ENCODE measurements at regions not wholly inside any gene's neighbourhood (a gene's known extent, or its start where the extent isn't known, plus 50 kb on each side); places are given as distances from the start of the nearest gene placed in this dataset.

DNA sequence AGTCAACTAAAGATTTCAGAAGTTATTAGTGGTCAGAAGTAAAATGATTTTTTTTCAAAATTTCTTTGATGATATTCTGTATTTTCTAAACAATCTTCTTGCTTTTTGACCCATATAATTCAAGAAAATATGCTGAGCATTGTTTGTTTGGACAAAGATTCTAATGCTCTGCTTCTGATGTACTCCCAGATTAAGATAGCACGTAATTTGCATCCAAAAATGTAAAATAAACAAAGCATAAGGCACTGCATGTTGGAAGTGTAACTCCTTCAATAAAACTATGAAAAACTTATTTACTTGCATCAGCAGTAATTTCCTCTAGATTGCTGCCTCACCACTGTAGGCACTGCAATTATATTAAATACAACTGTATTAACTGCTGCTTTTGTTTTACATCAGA lies 1054.1 kb downstream of the TTLL7 start:
- Histone ChIP-seq H3K4me1 (ENCODE audit: insufficient read depth, poor library complexity, severe bottlenecking) (no peaks in the 10 kb centered on the region), H3K36me3 (ENCODE audit: low read depth) (no peaks in the 10 kb centered on the region), H3K9me3 (ENCODE audit: severe bottlenecking) (no peaks in the 10 kb centered on the region), H3K27ac (ENCODE audit: poor library complexity, severe bottlenecking) (no peak overlapping the region), H3K4me3 (ENCODE audit: severe bottlenecking) (no peak overlapping the region), H3K27me3 (ENCODE audit: insufficient read depth, poor library complexity, severe bottlenecking) (no peaks in the 10 kb centered on the region)
- DNase-seq (ENCODE audit: low spot score), result no peak
- ATAC-seq (ENCODE audit: low read depth), result no peak
- TF ChIP-seq CTCF (IDR thresholded peaks at IDR 0.05; ENCODE audit: poor library complexity, severe bottlenecking), result no peak

DNA sequence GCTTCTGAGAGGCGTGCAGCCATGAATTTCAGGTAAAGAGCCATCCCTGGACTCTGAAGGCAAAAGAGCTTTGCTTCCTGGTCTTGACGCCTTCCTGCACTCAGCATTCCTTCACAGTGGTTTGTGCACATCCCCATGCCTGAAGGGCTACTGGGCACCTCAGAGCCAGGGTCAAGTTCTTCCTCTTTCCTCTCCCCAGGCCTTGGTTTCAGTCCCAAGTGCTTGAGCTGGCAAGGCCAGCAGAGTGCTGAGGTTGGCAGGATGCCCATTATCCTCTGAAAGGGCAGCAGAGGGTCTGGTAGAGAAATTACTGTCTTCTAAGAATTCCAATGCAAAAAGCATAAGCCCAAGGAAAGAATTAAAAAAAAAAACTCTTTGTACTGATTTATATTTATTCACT lies 1064.9 kb downstream of the TTLL7 start:
- DNase-seq (ENCODE audit: low spot score) (no peak), ATAC-seq (ENCODE audit: low read depth) (no peak)
- TF ChIP-seq CTCF (IDR thresholded peaks at IDR 0.05; ENCODE audit: poor library complexity, severe bottlenecking), result no peak
- Histone ChIP-seq H3K4me1 (ENCODE audit: insufficient read depth, poor library complexity, severe bottlenecking) (no peaks in the 10 kb centered on the region), H3K27ac (ENCODE audit: poor library complexity, severe bottlenecking) (no peak overlapping the region), H3K27me3 (ENCODE audit: insufficient read depth, poor library complexity, severe bottlenecking) (no peaks in the 10 kb centered on the region), H3K4me3 (ENCODE audit: severe bottlenecking) (no peak overlapping the region), H3K9me3 (ENCODE audit: severe bottlenecking) (no peaks in the 10 kb centered on the region), H3K36me3 (ENCODE audit: low read depth) (no peaks in the 10 kb centered on the region)

- H3K4me3 ChIP-seq (ENCODE audit: severe bottlenecking), result no peak overlapping the region
- H3K27ac ChIP-seq (ENCODE audit: poor library complexity, severe bottlenecking), result no peak overlapping the region
- H3K9me3 ChIP-seq (ENCODE audit: severe bottlenecking), result no peaks in the 10 kb centered on the region
- no peaks in the 10 kb centered on the region for H3K4me1 ChIP-seq (ENCODE audit: insufficient read depth, poor library complexity, severe bottlenecking)
- no peaks in the 10 kb centered on the region for H3K36me3 ChIP-seq (ENCODE audit: low read depth)
- ATAC-seq (ENCODE audit: low read depth) (no peak), DNase-seq (ENCODE audit: low spot score) (no peak)
- no peaks in the 10 kb centered on the region for H3K27me3 ChIP-seq (ENCODE audit: insufficient read depth, poor library complexity, severe bottlenecking)
- no peak for TF ChIP-seq CTCF (IDR thresholded peaks at IDR 0.05; ENCODE audit: poor library complexity, severe bottlenecking)
Observed at GRCh38 chr1:82932727-82933126, 1066.2 kb downstream of the TTLL7 start.

DNA sequence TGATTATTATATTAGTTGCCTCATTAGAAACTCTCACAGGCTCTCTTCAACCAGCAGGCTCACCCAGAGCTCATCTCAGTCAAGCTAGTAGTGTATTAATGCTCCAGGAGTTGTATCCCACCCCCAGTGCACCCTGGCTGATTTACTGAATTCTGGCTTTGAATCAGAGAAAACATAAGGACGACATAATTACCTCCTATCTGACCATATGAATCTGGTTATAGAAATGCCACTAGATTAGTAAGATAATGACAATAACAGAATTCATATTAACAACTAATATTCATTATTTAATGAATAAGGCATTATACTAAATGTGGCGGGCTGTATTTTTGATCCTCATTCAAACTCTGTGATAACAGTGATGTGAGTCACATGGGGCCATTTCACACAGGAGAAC lies 1066.7 kb downstream of the TTLL7 start:
- no peaks in the 10 kb centered on the region for H3K36me3 ChIP-seq (ENCODE audit: low read depth)
- DNase-seq (ENCODE audit: low spot score), result no peak
- no peaks in the 10 kb centered on the region for H3K4me1 ChIP-seq (ENCODE audit: insufficient read depth, poor library complexity, severe bottlenecking)
- H3K9me3 ChIP-seq (ENCODE audit: severe bottlenecking), result no peaks in the 10 kb centered on the region
- no peak for TF ChIP-seq CTCF (IDR thresholded peaks at IDR 0.05; ENCODE audit: poor library complexity, severe bottlenecking)
- no peaks in the 10 kb centered on the region for H3K27me3 ChIP-seq (ENCODE audit: insufficient read depth, poor library complexity, severe bottlenecking)
- H3K4me3 ChIP-seq (ENCODE audit: severe bottlenecking), result no peak overlapping the region
- no peak for ATAC-seq (ENCODE audit: low read depth)
- no peak overlapping the region for H3K27ac ChIP-seq (ENCODE audit: poor library complexity, severe bottlenecking)

DNA sequence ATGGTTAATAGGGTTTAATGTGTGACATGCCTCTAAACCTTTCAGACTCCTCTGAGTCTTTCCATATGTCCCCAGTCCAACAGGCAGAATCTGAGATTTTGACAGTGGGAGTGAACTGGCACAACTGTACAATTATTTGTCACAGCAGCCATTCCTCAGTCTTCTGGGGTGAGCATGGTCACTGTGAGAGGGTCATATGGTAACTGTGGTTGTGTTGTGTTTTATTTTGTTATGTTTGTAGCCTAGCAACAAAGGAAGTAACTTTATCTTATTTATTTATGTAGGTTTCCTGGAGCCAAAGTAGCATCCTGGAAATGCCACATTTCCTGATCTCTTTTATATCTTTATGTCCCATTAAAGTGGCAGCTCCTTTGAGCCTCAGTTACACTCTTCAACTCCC lies 1067.9 kb downstream of the TTLL7 start:
- no peak for ATAC-seq (ENCODE audit: low read depth)
- no peak for DNase-seq (ENCODE audit: low spot score)
- TF ChIP-seq CTCF (IDR thresholded peaks at IDR 0.05; ENCODE audit: poor library complexity, severe bottlenecking), result no peak

More for the DNA sequence above, 1067.9 kb downstream of the TTLL7 start:
- no peaks in the 10 kb centered on the region for H3K4me1 ChIP-seq (ENCODE audit: insufficient read depth, poor library complexity, severe bottlenecking)
- no peaks in the 10 kb centered on the region for H3K9me3 ChIP-seq (ENCODE audit: severe bottlenecking)
- H3K36me3 ChIP-seq (ENCODE audit: low read depth), result no peaks in the 10 kb centered on the region
- H3K27me3 ChIP-seq (ENCODE audit: insufficient read depth, poor library complexity, severe bottlenecking), result no peaks in the 10 kb centered on the region
- no peak overlapping the region for H3K27ac ChIP-seq (ENCODE audit: poor library complexity, severe bottlenecking)
- H3K4me3 ChIP-seq (ENCODE audit: severe bottlenecking), result no peak overlapping the region
